ENCODE measurements at regions not wholly inside any gene's neighbourhood (a gene's known extent, or its start where the extent isn't known, plus 50 kb on each side); places are given as distances from the start of the nearest gene placed in this dataset.

GRCh38 chr3:178169421-178169820 is 366.8 kb upstream of the KCNMB2 start:
- no peak for TF ChIP-seq CTCF (IDR thresholded peaks at IDR 0.05)
- TF ChIP-seq POLR2A (IDR thresholded peaks at IDR 0.05), result no peak

All from testis (tissue), 2 donors.